Colon (tissue), 2 donors: ENCODE measurements at regions not wholly inside any gene's neighbourhood (a gene's known extent, or its start where the extent isn't known, plus 50 kb on each side); places are given as distances from the start of the nearest gene placed in this dataset.

Experiments used
- FAIRE-seq: peaks from 2 replicates; lab custom pipeline; 2012; peaks lifted over from hg19 to GRCh38; lab: Jason Lieb, UNC
- donor health status: control.
- donor health status: control.

- no peak for FAIRE-seq
Measured at GRCh38 chr1:14039582-14040430, 339.8 kb downstream of the PRDM2 start.

- no peak for FAIRE-seq
Measured at GRCh38 chr1:14049965-14050364, 350.0 kb downstream of the PRDM2 start.

- no peak for FAIRE-seq
Measured at GRCh38 chr1:14055442-14056223, 355.6 kb downstream of the PRDM2 start.

GRCh38 chr1:14057640-14058039 lies 357.7 kb downstream of the PRDM2 start:
- no peak for FAIRE-seq

- FAIRE-seq: no peak
Measured at GRCh38 chr1:14061204-14061603, 361.2 kb downstream of the PRDM2 start.

- no peak for FAIRE-seq
Measured at GRCh38 chr1:14061722-14062121, 361.7 kb downstream of the PRDM2 start.

- no peak for FAIRE-seq
Measured at GRCh38 chr1:14062669-14063068, 362.7 kb downstream of the PRDM2 start.

- FAIRE-seq: no peak
Measured at GRCh38 chr1:14064649-14065442, 364.9 kb downstream of the PRDM2 start.

GRCh38 chr1:14065486-14065885 lies 365.5 kb downstream of the PRDM2 start:
- no peak for FAIRE-seq

- no peak for FAIRE-seq
Measured at GRCh38 chr1:14067036-14067435, 367.0 kb downstream of the PRDM2 start.

- no peak for FAIRE-seq
Measured at GRCh38 chr1:14067711-14068110, 367.7 kb downstream of the PRDM2 start.

GRCh38 chr1:14071581-14071980 lies 371.6 kb downstream of the PRDM2 start:
- FAIRE-seq: no peak

GRCh38 chr1:14080653-14081052 lies 380.7 kb downstream of the PRDM2 start:
- FAIRE-seq: no peak

- no peak for FAIRE-seq
Measured at GRCh38 chr1:14082331-14082730, 382.3 kb downstream of the PRDM2 start.

- no peak for FAIRE-seq
Measured at GRCh38 chr1:14083277-14083676, 383.3 kb downstream of the PRDM2 start.

GRCh38 chr1:14083706-14084105 lies 383.7 kb downstream of the PRDM2 start:
- no peak for FAIRE-seq

GRCh38 chr1:14090062-14090461 lies 390.1 kb downstream of the PRDM2 start:
- no peak for FAIRE-seq

GRCh38 chr1:14090531-14090930 lies 390.5 kb downstream of the PRDM2 start:
- no peak for FAIRE-seq

- FAIRE-seq: no peak
Measured at GRCh38 chr1:14094611-14095400, 394.8 kb downstream of the PRDM2 start.

- no peak for FAIRE-seq
Measured at GRCh38 chr1:14098294-14098913, 398.4 kb downstream of the PRDM2 start.

- no peak for FAIRE-seq
Measured at GRCh38 chr1:14100444-14100843, 400.5 kb downstream of the PRDM2 start.
